GM12878 (cell line): ENCODE measurements at regions not wholly inside any gene's neighbourhood (a gene's known extent, or its start where the extent isn't known, plus 50 kb on each side); places are given as distances from the start of the nearest gene placed in this dataset.

Experiments used
- ATAC-seq: fragments of 200-7000 bp; cut with Tn5 transposase; 3 replicates; pipeline ENCODE4 v1.9.1; 2020; ENCODE audit warnings: mild to moderate bottlenecking, moderate library complexity
- BruUV-seq: library from RNA; stranded (reverse); fragments of 400-500 nt; replicated peaks from 2 replicates; lab custom pipeline; 2021; lab: Mats Ljungman, UMichigan
- CTCF ChIA-PET: fragments of 300-600 bp; sonication (Branson Sonifier 250); formaldehyde crosslinking; extraction: SDS; loops from one replicate; lab custom pipeline; 2021; ENCODE audit warnings: inconsistent platforms; lab: Yijun Ruan, JAX
- POLR2A ChIA-PET: fragments of 350-600 bp; formaldehyde crosslinking; extraction: SDS; loops from one replicate; lab custom pipeline; 2021; ENCODE audit warnings: inconsistent platforms; lab: Charles Lee
- RAD21 ChIA-PET: fragments of 300-600 bp; sonication (Branson Sonifier 250); formaldehyde crosslinking; loops from one replicate; lab custom pipeline; 2023; ENCODE audit warnings: antibody characterized with exemption; ENCODE audit not compliant: unreplicated experiment; lab: Charles Lee
- SMC1A ChIA-PET: fragments of 300-600 bp; sonication (Branson Sonifier 250); formaldehyde crosslinking; loops from one replicate; lab custom pipeline; 2023; ENCODE audit not compliant: unreplicated experiment, uncharacterized antibody; lab: Charles Lee
- DNase-seq: peaks from one replicate; pipeline ENCODE4 v3.0.0-alpha.2; 2011; ENCODE audit warnings: low read depth, low spot score
- FAIRE-seq: peaks from 3 replicates; lab custom pipeline; 2011; peaks lifted over from hg19 to GRCh38; lab: Jason Lieb, UNC
- H2AFZ ChIP-seq: 2 replicates; pipeline ENCODE4 v1.6.0; 2011; ENCODE audit warnings: low read depth, low read length, control low read depth; ENCODE audit not compliant: control insufficient read depth
- H3K27ac ChIP-seq: 2 replicates; pipeline ENCODE4 v1.5.1; 2011; ENCODE audit warnings: control low read depth; ENCODE audit not compliant: control insufficient read depth, insufficient read depth
- H3K27me3 ChIP-seq, 2 experiments: replicated peaks in 1 of 2; 2 replicates each; pipeline versions ENCODE4 v1.6.0 to v1.6.1; 2011; ENCODE audit warnings: low read length in 1 of 2; ENCODE audit not compliant: control insufficient read depth in 2 of 2, insufficient read depth in 2 of 2
- H3K36me3 ChIP-seq, 2 experiments: 2 replicates each; pipeline ENCODE4 v1.5.1; 2011; ENCODE audit warnings: low read length in 1 of 2; ENCODE audit not compliant: control insufficient read depth in 2 of 2, insufficient read depth in 2 of 2
- H3K4me1 ChIP-seq: 2 replicates; pipeline ENCODE4 v1.6.1; 2011; ENCODE audit warnings: mild to moderate bottlenecking, low read length, moderate library complexity, mixed read lengths; ENCODE audit not compliant: control insufficient read depth, insufficient read depth
- H3K4me2 ChIP-seq: 2 replicates; pipeline ENCODE4 v1.6.0; 2011; ENCODE audit warnings: control low read depth; ENCODE audit not compliant: control insufficient read depth, insufficient read depth
- H3K4me3 ChIP-seq: fragments of 200-600 bp; sonication (generic); 2 replicates; pipeline ENCODE4 v1.5.1; 2016
- H3K79me2 ChIP-seq: 2 replicates; pipeline ENCODE4 v1.6.0; 2011; ENCODE audit warnings: low read length; ENCODE audit not compliant: control insufficient read depth, insufficient read depth
- H3K9ac ChIP-seq: 2 replicates; pipeline ENCODE4 v1.8.0; 2011; ENCODE audit warnings: low read length, control low read depth, mixed read lengths; ENCODE audit not compliant: control insufficient read depth, insufficient read depth
- H3K9me3 ChIP-seq: replicated peaks from 3 replicates; pipeline ENCODE4 v1.5.1; 2011; ENCODE audit warnings: mild to moderate bottlenecking, low read length; ENCODE audit not compliant: control insufficient read depth, insufficient read depth
- H4K20me1 ChIP-seq: 2 replicates; pipeline ENCODE4 v1.6.0; 2011; ENCODE audit not compliant: control insufficient read depth, insufficient read depth
- DPF2 ChIP-seq: fragments of 450-650 bp; IDR thresholded peaks from 2 replicates; pipeline ENCODE4 v1.6.1; 2017; ENCODE audit warnings: mild to moderate bottlenecking
- EP300 ChIP-seq, 2 experiments: fragments of 150-350 bp in 1 of 2; IDR thresholded peaks; 2 replicates each; pipeline ENCODE4 v1.6.1; 2011 to 2012; ENCODE audit warnings: low read depth in 2 of 2, low read length in 2 of 2, borderline replicate concordance in 1 of 2, improper control_type of control experiment in 1 of 2, inconsistent platforms in 1 of 2; ENCODE audit not compliant: control insufficient read depth in 1 of 2
- HDAC2 ChIP-seq: fragments of 200-600 bp; sonication (generic); IDR thresholded peaks from 2 replicates; pipeline ENCODE4 v1.6.1; 2017
- NFIC ChIP-seq: IDR thresholded peaks from 2 replicates; pipeline ENCODE4 v1.6.1; 2012; ENCODE audit warnings: low read depth, mild to moderate bottlenecking, inconsistent platforms, low read length, moderate library complexity
- NFYA ChIP-seq: IDR thresholded peaks from 2 replicates; pipeline ENCODE4 v1.6.1; 2011; ENCODE audit warnings: low read depth, mild to moderate bottlenecking, low read length, improper control_type of control experiment, borderline replicate concordance
- PAX5 ChIP-seq: IDR thresholded peaks from 2 replicates; pipeline ENCODE4 v1.6.1; 2011; ENCODE audit warnings: low read depth, low read length, borderline replicate concordance
- POLR2A ChIP-seq: IDR thresholded peaks from 2 replicates; pipeline ENCODE4 v1.6.1; 2011; ENCODE audit warnings: low read depth, mild to moderate bottlenecking, low read length
- RBBP5 ChIP-seq: fragments of 200-600 bp; sonication (generic); conservative IDR thresholded peaks from 2 replicates; pipeline ENCODE4 v1.6.1; 2016
- TAF1 ChIP-seq: IDR thresholded peaks from 2 replicates; pipeline ENCODE4 v1.6.1; 2011; ENCODE audit warnings: mild to moderate bottlenecking, low read depth, low read length, borderline replicate concordance
- WRNIP1 ChIP-seq: IDR thresholded peaks from 2 replicates; pipeline ENCODE4 v1.6.1; 2011; ENCODE audit warnings: low read depth, low read length, improper control_type of control experiment, borderline replicate concordance
- ZBED1 ChIP-seq: IDR thresholded peaks from 2 replicates; pipeline ENCODE4 v1.6.1; 2016; ENCODE audit warnings: borderline replicate concordance
- ZSCAN29 ChIP-seq: fragments of 450-650 bp; IDR thresholded peaks from 2 replicates; pipeline ENCODE4 v1.6.1; 2017; ENCODE audit warnings: mild to moderate bottlenecking, moderate library complexity
- WGBS: methylation state at CpG from one replicate; pipeline ENCODE4 v1.1.6; 2016; ENCODE audit warnings: low lambda C conversion rate; ENCODE audit not compliant: insufficient replicate concordance, insufficient coverage; ENCODE audit errors: missing lambda C conversion rate; 5-methylcytosine and 5-hydroxymethylcytosine counted together
- in situ Hi-C: fragments of 300-500 bp; cut with MboI; formaldehyde crosslinking; loops from 9 replicates; pipeline ENCODE4 v1.14.3; 2018; ENCODE audit warnings: mixed read lengths
- intact Hi-C: fragments of 100-400 bp; cut with micrococcal nuclease; formaldehyde crosslinking; loops from one replicate; pipeline ENCODE4 v1.14.2; 2022; ENCODE audit not compliant: unreplicated experiment
- TF ChIP-seq, protein P1 (sequence below): fragments of 450-650 bp; formaldehyde crosslinking; IDR thresholded peaks from 2 replicates; pipeline ENCODE4 v1.5.0; 2022; ENCODE audit warnings: mild to moderate bottlenecking, missing genetic modification characterization
- TF ChIP-seq, protein P2 (sequence below): fragments of 450-650 bp; IDR thresholded peaks from 2 replicates; pipeline ENCODE4 v1.6.1; 2017; ENCODE audit warnings: mild to moderate bottlenecking, moderate library complexity
- TF ChIP-seq, protein P3 (sequence below): fragments of 450-650 bp; IDR thresholded peaks from 2 replicates; pipeline ENCODE4 v1.6.1; 2017; ENCODE audit warnings: mild to moderate bottlenecking, low read depth, inconsistent platforms; ENCODE audit not compliant: poor library complexity, severe bottlenecking

DNA sequence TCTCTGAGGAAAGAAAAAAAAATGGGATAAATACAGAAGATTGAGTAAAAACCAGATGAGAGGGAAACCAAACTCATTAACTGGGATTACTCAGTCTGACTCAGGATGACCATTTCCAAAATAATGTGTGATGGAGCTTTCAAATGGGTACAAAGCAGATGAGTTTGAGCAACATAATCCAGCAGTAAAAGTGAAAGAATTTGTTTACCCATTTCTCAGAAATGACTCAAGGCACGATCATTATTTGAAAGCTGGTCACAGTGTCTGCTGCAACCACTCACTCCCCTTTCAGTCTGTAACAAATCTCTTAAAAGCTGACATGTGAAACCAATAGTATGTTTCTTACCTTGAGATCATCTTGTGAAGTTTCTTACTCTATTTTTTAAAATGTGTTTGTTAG lies 104.7 kb upstream of the KLF14 start (continued):
- TF ChIP-seq, protein P1, sequence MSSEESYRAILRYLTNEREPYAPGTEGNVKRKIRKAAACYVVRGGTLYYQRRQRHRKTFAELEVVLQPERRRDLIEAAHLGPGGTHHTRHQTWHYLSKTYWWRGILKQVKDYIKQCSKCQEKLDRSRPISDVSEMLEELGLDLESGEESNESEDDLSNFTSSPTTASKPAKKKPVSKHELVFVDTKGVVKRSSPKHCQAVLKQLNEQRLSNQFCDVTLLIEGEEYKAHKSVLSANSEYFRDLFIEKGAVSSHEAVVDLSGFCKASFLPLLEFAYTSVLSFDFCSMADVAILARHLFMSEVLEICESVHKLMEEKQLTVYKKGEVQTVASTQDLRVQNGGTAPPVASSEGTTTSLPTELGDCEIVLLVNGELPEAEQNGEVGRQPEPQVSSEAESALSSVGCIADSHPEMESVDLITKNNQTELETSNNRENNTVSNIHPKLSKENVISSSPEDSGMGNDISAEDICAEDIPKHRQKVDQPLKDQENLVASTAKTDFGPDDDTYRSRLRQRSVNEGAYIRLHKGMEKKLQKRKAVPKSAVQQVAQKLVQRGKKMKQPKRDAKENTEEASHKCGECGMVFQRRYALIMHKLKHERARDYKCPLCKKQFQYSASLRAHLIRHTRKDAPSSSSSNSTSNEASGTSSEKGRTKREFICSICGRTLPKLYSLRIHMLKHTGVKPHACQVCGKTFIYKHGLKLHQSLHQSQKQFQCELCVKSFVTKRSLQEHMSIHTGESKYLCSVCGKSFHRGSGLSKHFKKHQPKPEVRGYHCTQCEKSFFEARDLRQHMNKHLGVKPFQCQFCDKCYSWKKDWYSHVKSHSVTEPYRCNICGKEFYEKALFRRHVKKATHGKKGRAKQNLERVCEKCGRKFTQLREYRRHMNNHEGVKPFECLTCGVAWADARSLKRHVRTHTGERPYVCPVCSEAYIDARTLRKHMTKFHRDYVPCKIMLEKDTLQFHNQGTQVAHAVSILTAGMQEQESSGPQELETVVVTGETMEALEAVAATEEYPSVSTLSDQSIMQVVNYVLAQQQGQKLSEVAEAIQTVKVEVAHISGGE = no peak
- TF ChIP-seq NFIC = peak; percentile 36; the same call in 1 of the 2 replicates
- no peak for TF ChIP-seq TAF1
- TF ChIP-seq RBBP5 = no peak
- TF ChIP-seq DPF2 = no peak
- no peak for TF ChIP-seq POLR2A
- TF ChIP-seq HDAC2 = no peak
- TF ChIP-seq ZBED1 = no peak
- no peak for TF ChIP-seq WRNIP1

DNA sequence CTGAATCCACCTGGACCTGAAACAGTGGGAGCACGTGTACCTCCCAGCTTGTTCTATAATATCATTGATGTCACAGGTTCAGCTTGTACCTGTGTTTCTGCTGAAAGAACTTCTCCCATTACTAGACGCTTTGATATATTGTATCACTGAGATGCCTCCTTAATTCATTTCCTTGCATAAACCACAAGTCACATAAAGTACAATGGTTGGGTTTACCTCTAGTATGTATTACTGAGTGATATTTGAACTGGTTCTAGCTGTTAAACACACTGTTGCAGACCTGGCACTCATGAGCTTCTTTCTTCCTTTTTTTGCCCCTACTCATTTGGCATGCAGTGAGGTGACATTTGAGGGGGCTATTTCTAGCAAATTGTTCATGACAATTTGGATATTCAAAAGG lies 106.6 kb upstream of the KLF14 start:
- Histone ChIP-seq H4K20me1 (no peaks in the 10 kb centered on the region), H3K9me3 (no peaks in the 10 kb centered on the region; the same call in 2 of the 3 replicates), H3K36me3 (no peaks in the 10 kb centered on the region), H3K4me1 (no peaks in the 10 kb centered on the region; the same call in none of the 2 replicates), H3K79me2 (no peaks in the 10 kb centered on the region), H3K9ac (no peak overlapping the region), H3K27me3 (no peaks in the 10 kb centered on the region), H3K4me2 (no peak overlapping the region), H3K4me3 (no peak overlapping the region), H2AFZ (no peak overlapping the region), H3K27ac (no peak overlapping the region)
- ChIA-PET RAD21 (interaction anchor here (0.7 to 1.3 kb wide), 2 partner anchors 56 to 269 kb away, joined by 4 read pairs; no protein-coding TSS in a partner anchor), SMC1A (interaction anchor here (1.0 kb wide), 1 partner anchor 199 kb away, joined by 3 read pairs; no protein-coding TSS in a partner anchor), CTCF (interaction anchor here (0.6 to 3.0 kb wide), 5 partner anchors 9 to 522 kb away, joined by 3 to 7 read pairs (median 3); no protein-coding TSS in a partner anchor), POLR2A (interaction anchor here (0.5 kb wide), 1 partner anchor 215 kb away, joined by 5 read pairs; no protein-coding TSS in a partner anchor)
- BruUV-seq = no TSS peak
- in situ Hi-C loops (no loop called here), intact Hi-C loops (no loop called here)
- 75% methylated on average over 2 of the region's 2 CpGs for WGBS
- no peak for DNase-seq
- ATAC-seq = no peak
- no peak for FAIRE-seq
- TF ChIP-seq DPF2 = no peak
- TF ChIP-seq WRNIP1 = no peak
- no peak for TF ChIP-seq NFYA
- TF ChIP-seq EP300 (IDR thresholded peaks at IDR 0.05; ENCODE audit: borderline replicate concordance in 1 of 2, control insufficient read depth in 1 of 2, low read depth in 2 of 2, low read length in 2 of 2) = no peak
- TF ChIP-seq, protein P2, sequence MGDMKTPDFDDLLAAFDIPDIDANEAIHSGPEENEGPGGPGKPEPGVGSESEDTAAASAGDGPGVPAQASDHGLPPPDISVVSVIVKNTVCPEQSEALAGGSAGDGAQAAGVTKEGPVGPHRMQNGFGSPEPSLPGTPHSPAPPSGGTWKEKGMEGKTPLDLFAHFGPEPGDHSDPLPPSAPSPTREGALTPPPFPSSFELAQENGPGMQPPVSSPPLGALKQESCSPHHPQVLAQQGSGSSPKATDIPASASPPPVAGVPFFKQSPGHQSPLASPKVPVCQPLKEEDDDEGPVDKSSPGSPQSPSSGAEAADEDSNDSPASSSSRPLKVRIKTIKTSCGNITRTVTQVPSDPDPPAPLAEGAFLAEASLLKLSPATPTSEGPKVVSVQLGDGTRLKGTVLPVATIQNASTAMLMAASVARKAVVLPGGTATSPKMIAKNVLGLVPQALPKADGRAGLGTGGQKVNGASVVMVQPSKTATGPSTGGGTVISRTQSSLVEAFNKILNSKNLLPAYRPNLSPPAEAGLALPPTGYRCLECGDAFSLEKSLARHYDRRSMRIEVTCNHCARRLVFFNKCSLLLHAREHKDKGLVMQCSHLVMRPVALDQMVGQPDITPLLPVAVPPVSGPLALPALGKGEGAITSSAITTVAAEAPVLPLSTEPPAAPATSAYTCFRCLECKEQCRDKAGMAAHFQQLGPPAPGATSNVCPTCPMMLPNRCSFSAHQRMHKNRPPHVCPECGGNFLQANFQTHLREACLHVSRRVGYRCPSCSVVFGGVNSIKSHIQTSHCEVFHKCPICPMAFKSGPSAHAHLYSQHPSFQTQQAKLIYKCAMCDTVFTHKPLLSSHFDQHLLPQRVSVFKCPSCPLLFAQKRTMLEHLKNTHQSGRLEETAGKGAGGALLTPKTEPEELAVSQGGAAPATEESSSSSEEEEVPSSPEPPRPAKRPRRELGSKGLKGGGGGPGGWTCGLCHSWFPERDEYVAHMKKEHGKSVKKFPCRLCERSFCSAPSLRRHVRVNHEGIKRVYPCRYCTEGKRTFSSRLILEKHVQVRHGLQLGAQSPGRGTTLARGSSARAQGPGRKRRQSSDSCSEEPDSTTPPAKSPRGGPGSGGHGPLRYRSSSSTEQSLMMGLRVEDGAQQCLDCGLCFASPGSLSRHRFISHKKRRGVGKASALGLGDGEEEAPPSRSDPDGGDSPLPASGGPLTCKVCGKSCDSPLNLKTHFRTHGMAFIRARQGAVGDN = no peak
- no peak for TF ChIP-seq ZSCAN29
- TF ChIP-seq, protein P3, sequence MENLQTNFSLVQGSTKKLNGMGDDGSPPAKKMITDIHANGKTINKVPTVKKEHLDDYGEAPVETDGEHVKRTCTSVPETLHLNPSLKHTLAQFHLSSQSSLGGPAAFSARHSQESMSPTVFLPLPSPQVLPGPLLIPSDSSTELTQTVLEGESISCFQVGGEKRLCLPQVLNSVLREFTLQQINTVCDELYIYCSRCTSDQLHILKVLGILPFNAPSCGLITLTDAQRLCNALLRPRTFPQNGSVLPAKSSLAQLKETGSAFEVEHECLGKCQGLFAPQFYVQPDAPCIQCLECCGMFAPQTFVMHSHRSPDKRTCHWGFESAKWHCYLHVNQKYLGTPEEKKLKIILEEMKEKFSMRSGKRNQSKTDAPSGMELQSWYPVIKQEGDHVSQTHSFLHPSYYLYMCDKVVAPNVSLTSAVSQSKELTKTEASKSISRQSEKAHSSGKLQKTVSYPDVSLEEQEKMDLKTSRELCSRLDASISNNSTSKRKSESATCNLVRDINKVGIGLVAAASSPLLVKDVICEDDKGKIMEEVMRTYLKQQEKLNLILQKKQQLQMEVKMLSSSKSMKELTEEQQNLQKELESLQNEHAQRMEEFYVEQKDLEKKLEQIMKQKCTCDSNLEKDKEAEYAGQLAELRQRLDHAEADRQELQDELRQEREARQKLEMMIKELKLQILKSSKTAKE = no peak
- TF ChIP-seq PAX5 = no peak
